ENCODE measurements at regions not wholly inside any gene's neighbourhood (a gene's known extent, or its start where the extent isn't known, plus 50 kb on each side); places are given as distances from the start of the nearest gene placed in this dataset.

GRCh38 chrX:926991-927390 lies 285.5 kb downstream of the CRLF2 start:
- no peak for ATAC-seq
- no peak for TF ChIP-seq ZNF8 (CRISPR knock-in tag; IDR thresholded peaks at IDR 0.05)

GRCh38 chrX:926070-926469 lies 286.4 kb downstream of the CRLF2 start:
- TF ChIP-seq ZFP30 (CRISPR knock-in tag; IDR thresholded peaks at IDR 0.05), result no peak
- TF ChIP-seq TSHZ2 (CRISPR knock-in tag; IDR thresholded peaks at IDR 0.05), result no peak
- TF ChIP-seq CSDC2 (CRISPR knock-in tag; IDR thresholded peaks at IDR 0.05), result no peak
- TF ChIP-seq SNAI2 (CRISPR knock-in tag; IDR thresholded peaks at IDR 0.05), result no peak
- TF ChIP-seq POU6F1 (CRISPR knock-in tag; IDR thresholded peaks at IDR 0.05; ENCODE audit: borderline replicate concordance, low read depth), result no peak
- no peak for TF ChIP-seq RARB (CRISPR knock-in tag; IDR thresholded peaks at IDR 0.05)
- no peak for TF ChIP-seq CSRNP3 (CRISPR knock-in tag; IDR thresholded peaks at IDR 0.05)
- no peak for TF ChIP-seq PATZ1 (CRISPR knock-in tag; IDR thresholded peaks at IDR 0.05; ENCODE audit: borderline replicate concordance)
- TF ChIP-seq ESRRG (CRISPR knock-in tag; IDR thresholded peaks at IDR 0.05), result no peak
- TF ChIP-seq BACH2 (CRISPR knock-in tag; IDR thresholded peaks at IDR 0.05; ENCODE audit: borderline replicate concordance), result no peak
- no peak for TF ChIP-seq PPARA (CRISPR knock-in tag; IDR thresholded peaks at IDR 0.05; ENCODE audit: borderline replicate concordance)
- no peak for TF ChIP-seq ISL1 (CRISPR knock-in tag; IDR thresholded peaks at IDR 0.05)
- TF ChIP-seq ZNF8 (CRISPR knock-in tag; IDR thresholded peaks at IDR 0.05), result no peak
- no peak for TF ChIP-seq ZC3H10 (CRISPR knock-in tag; IDR thresholded peaks at IDR 0.05)
- ATAC-seq, result no peak

- no peak for ATAC-seq
- TF ChIP-seq OSR1 (CRISPR knock-in tag; IDR thresholded peaks at IDR 0.05), result no peak
- no peak for TF ChIP-seq ZNF70 (CRISPR knock-in tag; IDR thresholded peaks at IDR 0.05)
- no peak for TF ChIP-seq CSDC2 (CRISPR knock-in tag; IDR thresholded peaks at IDR 0.05)
- no peak for TF ChIP-seq BACH2 (CRISPR knock-in tag; IDR thresholded peaks at IDR 0.05; ENCODE audit: borderline replicate concordance)
- TF ChIP-seq GLIS3 (CRISPR knock-in tag; IDR thresholded peaks at IDR 0.05), result no peak
- TF ChIP-seq POU6F1 (CRISPR knock-in tag; IDR thresholded peaks at IDR 0.05; ENCODE audit: borderline replicate concordance, low read depth), result no peak
- TF ChIP-seq ZFP30 (CRISPR knock-in tag; IDR thresholded peaks at IDR 0.05), result no peak
- no peak for TF ChIP-seq ISL1 (CRISPR knock-in tag; IDR thresholded peaks at IDR 0.05)
- TF ChIP-seq TSHZ2 (CRISPR knock-in tag; IDR thresholded peaks at IDR 0.05), result no peak
- no peak for TF ChIP-seq ZFP3 (CRISPR knock-in tag; IDR thresholded peaks at IDR 0.05)
Observed at GRCh38 chrX:925652-926061, 286.8 kb downstream of the CRLF2 start.
